ENCODE measurements at regions not wholly inside any gene's neighbourhood (a gene's known extent, or its start where the extent isn't known, plus 50 kb on each side); places are given as distances from the start of the nearest gene placed in this dataset.

DNA sequence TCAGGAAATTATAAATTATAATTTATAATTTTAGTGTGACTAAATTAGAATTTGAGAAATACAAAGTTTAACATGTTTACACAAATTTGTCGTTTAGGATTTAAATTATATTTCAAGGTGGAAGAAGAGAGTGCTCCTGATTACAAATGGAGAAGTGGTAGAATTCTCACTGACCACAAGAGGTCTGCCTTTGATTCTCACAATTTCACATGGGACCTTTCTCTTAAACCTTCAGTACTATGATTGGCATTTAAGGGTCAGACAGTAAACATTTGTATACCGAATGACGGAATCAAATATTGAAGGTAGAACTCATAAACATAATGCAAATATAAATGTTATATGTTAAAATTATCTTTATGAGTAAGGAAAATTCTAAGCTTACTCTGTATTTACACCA is 171.7 kb downstream of the SLIT2 start:
- no peak overlapping the region for H3K4me3 ChIP-seq (ENCODE audit: low read length in 2 of 2)
- H3K4me1 ChIP-seq (ENCODE audit: control insufficient read depth in 1 of 2, insufficient read depth in 2 of 2, low read length in 2 of 2), result peaks cover 0 to 2% of the 10 kb centered on the region in 2 donors
- DNase-seq, result no peak
- 91 to 96% methylated on average over 3 of the region's 3 CpGs for WGBS, 2 donors
- no peaks in the 10 kb centered on the region for H3K36me3 ChIP-seq (ENCODE audit: control insufficient read depth in 1 of 2, insufficient read depth in 2 of 2, low read length in 1 of 2)
- H3K27me3 ChIP-seq (ENCODE audit: control insufficient read depth in 1 of 2, insufficient read depth in 2 of 2, low read length in 1 of 2), result no peaks in the 10 kb centered on the region
- no peak overlapping the region for H3K27ac ChIP-seq (ENCODE audit: low read depth in 1 of 2, low read length in 2 of 2)
- ATAC-seq (ENCODE audit: low FRiP score), result no peak
- no peaks in the 10 kb centered on the region for H3K9me3 ChIP-seq (ENCODE audit: control insufficient read depth, low read length)
- intact Hi-C loops (cut with DNase I), result loop anchor here in 1 of 2 donors (10.0 kb wide), 2 partner anchors 121 to 261 kb away; no protein-coding TSS in a partner anchor

DNA sequence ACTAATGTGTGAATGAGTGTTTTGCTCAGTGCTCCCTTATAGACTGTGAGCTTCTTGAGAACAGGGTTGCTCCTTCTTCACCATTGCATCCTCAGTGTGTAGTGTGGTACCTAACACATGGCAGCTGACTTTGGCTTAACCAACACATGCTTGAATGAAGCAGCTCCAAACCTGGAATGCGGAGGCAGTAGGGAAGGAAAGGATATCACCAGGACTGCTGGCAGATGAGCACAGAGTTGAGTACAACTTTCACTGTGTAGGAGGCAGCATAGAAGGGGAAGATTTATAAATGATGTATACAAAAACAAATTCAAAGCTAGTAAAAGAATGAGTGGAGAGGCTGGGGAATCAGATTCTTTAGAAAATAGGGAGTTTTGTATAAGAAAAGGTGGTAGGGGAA is 174.3 kb downstream of the SLIT2 start:
- intact Hi-C loops (cut with DNase I), result loop anchor here in 1 of 2 donors (10.0 kb wide), 2 partner anchors 119 to 259 kb away; no protein-coding TSS in a partner anchor
- Histone ChIP-seq H3K27ac (ENCODE audit: low read depth in 1 of 2, low read length in 2 of 2) (no peak overlapping the region), H3K4me1 (ENCODE audit: control insufficient read depth in 1 of 2, insufficient read depth in 2 of 2, low read length in 2 of 2) (no peaks in the 10 kb centered on the region), H3K36me3 (ENCODE audit: control insufficient read depth in 1 of 2, insufficient read depth in 2 of 2, low read length in 1 of 2) (no peaks in the 10 kb centered on the region), H3K4me3 (ENCODE audit: low read length in 2 of 2) (no peak overlapping the region), H3K27me3 (ENCODE audit: control insufficient read depth in 1 of 2, insufficient read depth in 2 of 2, low read length in 1 of 2) (no peaks in the 10 kb centered on the region), H3K9me3 (ENCODE audit: control insufficient read depth, low read length) (no peaks in the 10 kb centered on the region)
- ATAC-seq (ENCODE audit: low FRiP score), result no peak
- WGBS, 2 donors, result 89 to 97% methylated on average over 1 of the region's 1 CpG
- DNase-seq, result no peak

- ATAC-seq (ENCODE audit: low FRiP score) (no peak), DNase-seq (no peak)
- Histone ChIP-seq H3K4me1 (ENCODE audit: control insufficient read depth in 1 of 2, insufficient read depth in 2 of 2, low read length in 2 of 2) (no peaks in the 10 kb centered on the region), H3K27me3 (ENCODE audit: control insufficient read depth in 1 of 2, insufficient read depth in 2 of 2, low read length in 1 of 2) (no peaks in the 10 kb centered on the region), H3K36me3 (ENCODE audit: control insufficient read depth in 1 of 2, insufficient read depth in 2 of 2, low read length in 1 of 2) (no peaks in the 10 kb centered on the region), H3K9me3 (ENCODE audit: control insufficient read depth, low read length) (no peaks in the 10 kb centered on the region), H3K27ac (ENCODE audit: low read depth in 1 of 2, low read length in 2 of 2) (no peak overlapping the region), H3K4me3 (ENCODE audit: low read length in 2 of 2) (no peak overlapping the region)
- WGBS, 2 donors, result 78 to 79% methylated on average over 8 of the region's 8 CpGs
- intact Hi-C loops (cut with DNase I), result loop anchor here in 1 of 2 donors (10.0 kb wide), 2 partner anchors 116 to 256 kb away; no protein-coding TSS in a partner anchor
Observed at GRCh38 chr4:20428436-20429160, 176.9 kb downstream of the SLIT2 start.

DNA sequence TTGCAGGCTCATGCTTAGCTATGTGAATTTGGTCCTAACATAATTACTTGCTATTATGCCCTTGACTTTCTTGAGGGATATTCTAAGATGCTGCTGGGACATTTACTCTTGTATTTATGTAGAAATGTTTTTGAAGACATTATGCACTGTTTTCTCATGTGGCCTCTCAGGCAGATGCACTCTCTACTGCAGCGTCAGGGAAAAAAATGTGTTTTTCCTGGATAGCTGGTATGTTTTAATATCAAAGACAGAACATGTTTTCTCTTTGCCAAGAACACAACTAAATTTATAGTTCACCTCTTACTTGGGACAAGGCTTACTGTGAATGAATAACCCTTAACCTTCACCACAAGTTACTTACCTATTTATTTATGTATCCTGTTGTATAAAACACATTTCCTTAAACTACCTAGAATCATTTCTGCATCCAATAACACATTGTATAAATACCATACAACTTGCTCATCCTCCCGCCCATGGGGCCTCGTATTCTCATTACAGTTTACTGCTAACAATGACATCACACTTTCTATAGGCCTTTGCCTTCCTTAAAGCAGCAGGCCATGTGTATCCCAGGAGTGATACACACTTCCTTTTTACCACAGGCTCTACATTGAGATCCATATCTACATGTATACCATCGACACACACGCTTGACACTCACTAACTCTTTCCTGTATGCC is 178.7 kb downstream of the SLIT2 start:
- no peak overlapping the region for H3K4me3 ChIP-seq (ENCODE audit: low read length in 2 of 2)
- H3K27me3 ChIP-seq (ENCODE audit: control insufficient read depth in 1 of 2, insufficient read depth in 2 of 2, low read length in 1 of 2), result no peaks in the 10 kb centered on the region
- WGBS, 2 donors, result 73 to 83% methylated on average over 5 of the region's 5 CpGs
- H3K27ac ChIP-seq (ENCODE audit: low read depth in 1 of 2, low read length in 2 of 2), result no peak overlapping the region
- no peak for DNase-seq
- intact Hi-C loops (cut with DNase I), result no loop called here
- no peak for ATAC-seq (ENCODE audit: low FRiP score)
- no peaks in the 10 kb centered on the region for H3K36me3 ChIP-seq (ENCODE audit: control insufficient read depth in 1 of 2, insufficient read depth in 2 of 2, low read length in 1 of 2)
- no peaks in the 10 kb centered on the region for H3K9me3 ChIP-seq (ENCODE audit: control insufficient read depth, low read length)
- H3K4me1 ChIP-seq (ENCODE audit: control insufficient read depth in 1 of 2, insufficient read depth in 2 of 2, low read length in 2 of 2), result no peaks in the 10 kb centered on the region

DNA sequence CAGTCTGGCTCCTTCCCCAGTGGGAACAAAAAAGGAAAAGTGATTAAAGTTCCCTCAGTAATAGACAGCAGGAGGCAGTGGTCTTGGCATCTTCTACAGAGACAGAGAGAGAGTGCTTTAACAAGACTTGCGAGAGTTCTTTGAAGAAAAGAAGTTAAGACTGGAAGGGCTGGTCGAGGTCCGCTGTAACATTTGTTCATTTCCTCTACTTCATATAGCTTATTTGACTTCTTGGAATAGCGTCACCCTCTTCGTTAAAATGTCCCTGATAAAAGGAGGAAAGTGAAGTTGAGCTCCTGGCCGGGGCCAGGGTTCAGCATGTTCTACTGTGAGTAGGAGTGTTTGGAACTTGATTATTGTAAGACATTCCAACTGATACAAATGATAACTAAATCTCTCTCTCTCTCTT is 179.8 kb downstream of the SLIT2 start:
- 30 to 51% methylated on average over 6 of the region's 6 CpGs for WGBS, 2 donors
- intact Hi-C loops (cut with DNase I), result no loop called here
- no peaks in the 10 kb centered on the region for H3K9me3 ChIP-seq (ENCODE audit: control insufficient read depth, low read length)
- ATAC-seq (ENCODE audit: low FRiP score) (no peak), DNase-seq (no peak)
- no peaks in the 10 kb centered on the region for H3K4me1 ChIP-seq (ENCODE audit: control insufficient read depth in 1 of 2, insufficient read depth in 2 of 2, low read length in 2 of 2)
- H3K4me3 ChIP-seq (ENCODE audit: low read length in 2 of 2), result no peak overlapping the region
- no peaks in the 10 kb centered on the region for H3K27me3 ChIP-seq (ENCODE audit: control insufficient read depth in 1 of 2, insufficient read depth in 2 of 2, low read length in 1 of 2)
- no peak overlapping the region for H3K27ac ChIP-seq (ENCODE audit: low read depth in 1 of 2, low read length in 2 of 2)
- no peaks in the 10 kb centered on the region for H3K36me3 ChIP-seq (ENCODE audit: control insufficient read depth in 1 of 2, insufficient read depth in 2 of 2, low read length in 1 of 2)

DNA sequence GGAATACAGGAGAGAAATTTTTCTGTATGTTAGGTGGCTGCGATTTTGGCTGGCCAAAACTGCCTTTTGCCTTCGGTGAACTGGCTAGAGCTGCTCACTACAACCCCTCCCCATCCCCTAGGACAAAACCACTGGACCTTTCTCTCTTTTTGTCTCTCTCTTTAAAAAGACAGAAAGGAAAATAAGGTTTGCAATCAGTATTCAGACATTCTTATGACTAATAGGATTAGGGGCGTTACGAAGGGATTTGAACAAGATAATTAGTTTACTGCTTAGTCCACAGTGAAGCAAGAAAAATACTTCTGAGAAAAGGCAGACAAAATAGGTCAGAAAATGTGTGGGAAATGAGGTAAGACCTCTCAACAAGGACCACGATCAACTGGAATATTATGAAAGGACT is 180.4 kb downstream of the SLIT2 start:
- DNase-seq, result no peak
- Histone ChIP-seq H3K27me3 (ENCODE audit: control insufficient read depth in 1 of 2, insufficient read depth in 2 of 2, low read length in 1 of 2) (no peaks in the 10 kb centered on the region), H3K9me3 (ENCODE audit: control insufficient read depth, low read length) (no peaks in the 10 kb centered on the region), H3K4me1 (ENCODE audit: control insufficient read depth in 1 of 2, insufficient read depth in 2 of 2, low read length in 2 of 2) (no peaks in the 10 kb centered on the region), H3K36me3 (ENCODE audit: control insufficient read depth in 1 of 2, insufficient read depth in 2 of 2, low read length in 1 of 2) (no peaks in the 10 kb centered on the region), H3K4me3 (ENCODE audit: low read length in 2 of 2) (no peak overlapping the region), H3K27ac (ENCODE audit: low read depth in 1 of 2, low read length in 2 of 2) (no peak overlapping the region)
- ATAC-seq (ENCODE audit: low FRiP score), result peak; percentile 37
- intact Hi-C loops (cut with DNase I), result no loop called here
- 21 to 29% methylated on average over 5 of the region's 5 CpGs for WGBS, 2 donors

GRCh38 chr4:20433097-20433705 is 181.5 kb downstream of the SLIT2 start:
- no peak overlapping the region for H3K27ac ChIP-seq (ENCODE audit: low read depth in 1 of 2, low read length in 2 of 2)
- no peaks in the 10 kb centered on the region for H3K4me1 ChIP-seq (ENCODE audit: control insufficient read depth in 1 of 2, insufficient read depth in 2 of 2, low read length in 2 of 2)
- no peaks in the 10 kb centered on the region for H3K27me3 ChIP-seq (ENCODE audit: control insufficient read depth in 1 of 2, insufficient read depth in 2 of 2, low read length in 1 of 2)
- WGBS, 2 donors, result 60 to 66% methylated on average over 5 of the region's 5 CpGs
- ATAC-seq (ENCODE audit: low FRiP score) (no peak), DNase-seq (no peak)
- no peaks in the 10 kb centered on the region for H3K36me3 ChIP-seq (ENCODE audit: control insufficient read depth in 1 of 2, insufficient read depth in 2 of 2, low read length in 1 of 2)
- H3K9me3 ChIP-seq (ENCODE audit: control insufficient read depth, low read length), result no peaks in the 10 kb centered on the region
- intact Hi-C loops (cut with DNase I), result no loop called here
- H3K4me3 ChIP-seq (ENCODE audit: low read length in 2 of 2), result no peak overlapping the region

GRCh38 chr4:20440170-20440569 is 188.5 kb downstream of the SLIT2 start:
- Histone ChIP-seq H3K4me3 (ENCODE audit: low read length in 2 of 2) (no peak overlapping the region), H3K27ac (ENCODE audit: low read depth in 1 of 2, low read length in 2 of 2) (no peak overlapping the region), H3K36me3 (ENCODE audit: control insufficient read depth in 1 of 2, insufficient read depth in 2 of 2, low read length in 1 of 2) (no peaks in the 10 kb centered on the region), H3K9me3 (ENCODE audit: control insufficient read depth, low read length) (no peaks in the 10 kb centered on the region), H3K4me1 (ENCODE audit: control insufficient read depth in 1 of 2, insufficient read depth in 2 of 2, low read length in 2 of 2) (no peaks in the 10 kb centered on the region), H3K27me3 (ENCODE audit: control insufficient read depth in 1 of 2, insufficient read depth in 2 of 2, low read length in 1 of 2) (no peaks in the 10 kb centered on the region)
- WGBS, 2 donors, result 77 to 81% methylated on average over 3 of the region's 3 CpGs
- no peak for DNase-seq
- no peak for ATAC-seq (ENCODE audit: low FRiP score)
- intact Hi-C loops (cut with DNase I), result no loop called here
